Prostate gland (tissue), 2 donors: ENCODE measurements at regions not wholly inside any gene's neighbourhood (a gene's known extent, or its start where the extent isn't known, plus 50 kb on each side); places are given as distances from the start of the nearest gene placed in this dataset.

Source experiments
- POLR2A ChIP-seq: fragments of 450-650 bp; IDR thresholded peaks from one replicate; pipeline ENCODE4 v1.6.1; 2016; ENCODE audit warnings: antibody characterized with exemption, mild to moderate bottlenecking
- POLR2AphosphoS5 ChIP-seq: sonication (generic); formaldehyde crosslinking; IDR thresholded peaks from one replicate; pipeline ENCODE4 v1.6.1; 2017; ENCODE audit warnings: antibody characterized with exemption
- TF ChIP-seq, protein P1 (sequence below), 4 experiments: fragments of 200-600 bp in 2 of 4; fragments of 450-650 bp in 2 of 4; sonication (generic) in 2 of 4; IDR thresholded peaks; 1 replicate in 3 of 4; 2 replicates in 1 of 4; pipeline ENCODE4 v1.5.1; 2016 to 2019; ENCODE audit warnings: antibody characterized with exemption in 4 of 4, mild to moderate bottlenecking in 2 of 4, moderate library complexity in 2 of 4

DNA sequence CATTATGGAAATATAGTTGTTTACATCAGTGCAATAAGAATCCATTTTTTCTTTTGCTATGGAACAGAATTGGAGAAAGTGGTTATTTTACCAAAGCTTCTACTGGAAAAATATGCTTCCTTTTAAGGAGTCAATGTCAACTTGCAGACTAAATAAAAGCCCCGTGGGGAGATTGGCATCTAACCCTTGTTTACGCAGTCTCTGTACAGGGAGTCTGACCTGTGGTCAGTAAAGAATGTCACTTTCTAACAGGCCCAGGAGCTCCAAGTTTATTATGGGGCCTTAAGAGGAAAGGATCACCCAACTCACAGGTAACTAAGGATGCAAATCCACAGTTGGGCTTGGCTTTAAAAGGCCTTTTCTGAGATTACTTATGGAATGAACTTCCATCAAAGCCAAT, 1751.2 kb downstream of the SI start:
- TF ChIP-seq, protein P1, sequence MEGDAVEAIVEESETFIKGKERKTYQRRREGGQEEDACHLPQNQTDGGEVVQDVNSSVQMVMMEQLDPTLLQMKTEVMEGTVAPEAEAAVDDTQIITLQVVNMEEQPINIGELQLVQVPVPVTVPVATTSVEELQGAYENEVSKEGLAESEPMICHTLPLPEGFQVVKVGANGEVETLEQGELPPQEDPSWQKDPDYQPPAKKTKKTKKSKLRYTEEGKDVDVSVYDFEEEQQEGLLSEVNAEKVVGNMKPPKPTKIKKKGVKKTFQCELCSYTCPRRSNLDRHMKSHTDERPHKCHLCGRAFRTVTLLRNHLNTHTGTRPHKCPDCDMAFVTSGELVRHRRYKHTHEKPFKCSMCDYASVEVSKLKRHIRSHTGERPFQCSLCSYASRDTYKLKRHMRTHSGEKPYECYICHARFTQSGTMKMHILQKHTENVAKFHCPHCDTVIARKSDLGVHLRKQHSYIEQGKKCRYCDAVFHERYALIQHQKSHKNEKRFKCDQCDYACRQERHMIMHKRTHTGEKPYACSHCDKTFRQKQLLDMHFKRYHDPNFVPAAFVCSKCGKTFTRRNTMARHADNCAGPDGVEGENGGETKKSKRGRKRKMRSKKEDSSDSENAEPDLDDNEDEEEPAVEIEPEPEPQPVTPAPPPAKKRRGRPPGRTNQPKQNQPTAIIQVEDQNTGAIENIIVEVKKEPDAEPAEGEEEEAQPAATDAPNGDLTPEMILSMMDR (IDR thresholded peaks at IDR 0.05), result no peak
- TF ChIP-seq POLR2A (no peak), POLR2AphosphoS5 (no peak)
